HCT116 (cell line): ENCODE measurements at regions not wholly inside any gene's neighbourhood (a gene's known extent, or its start where the extent isn't known, plus 50 kb on each side); places are given as distances from the start of the nearest gene placed in this dataset.

Source experiments
- EGR1 ChIP-seq: IDR thresholded peaks from 2 replicates; pipeline ENCODE4 v1.6.1; 2012; ENCODE audit warnings: low read depth
- EZH2 ChIP-seq: fragments of 200-600 bp; sonication (generic); IDR thresholded peaks from 2 replicates; pipeline ENCODE4 v1.6.1; 2017; ENCODE audit warnings: antibody characterized with exemption, mixed run types
- FOSL1 ChIP-seq: IDR thresholded peaks from 2 replicates; pipeline ENCODE4 v1.6.1; 2012; ENCODE audit warnings: low read depth
- POLR2AphosphoS5 ChIP-seq: IDR thresholded peaks from 2 replicates; pipeline ENCODE4 v1.6.1; 2011; ENCODE audit warnings: mild to moderate bottlenecking, low read depth, low read length, moderate library complexity
- SP1 ChIP-seq: IDR thresholded peaks from 2 replicates; pipeline ENCODE4 v1.6.1; 2012; ENCODE audit warnings: low read depth
- TCF7L2 ChIP-seq: IDR thresholded peaks from 2 replicates; pipeline ENCODE4 v1.7.0; 2011; ENCODE audit warnings: borderline replicate concordance, inconsistent platforms; ENCODE audit not compliant: insufficient read depth, insufficient read length; ENCODE audit errors: extremely low read depth
- ZBTB33 ChIP-seq: IDR thresholded peaks from 2 replicates; pipeline ENCODE4 v1.6.1; 2011; ENCODE audit warnings: mild to moderate bottlenecking, low read length, moderate library complexity; ENCODE audit not compliant: insufficient replicate concordance; ENCODE audit errors: extremely low read depth
- ZNF274 ChIP-seq: fragments of 200-500 bp; sonication (Bioruptor generic); IDR thresholded peaks from 2 replicates; pipeline ENCODE4 v1.6.1; 2014; ENCODE audit warnings: mild to moderate bottlenecking, low read depth, low read length, inconsistent platforms
- TF ChIP-seq, protein P1 (sequence below): IDR thresholded peaks from 2 replicates; pipeline ENCODE4 v1.6.1; 2012; ENCODE audit warnings: low read depth

- TF ChIP-seq, protein P1, sequence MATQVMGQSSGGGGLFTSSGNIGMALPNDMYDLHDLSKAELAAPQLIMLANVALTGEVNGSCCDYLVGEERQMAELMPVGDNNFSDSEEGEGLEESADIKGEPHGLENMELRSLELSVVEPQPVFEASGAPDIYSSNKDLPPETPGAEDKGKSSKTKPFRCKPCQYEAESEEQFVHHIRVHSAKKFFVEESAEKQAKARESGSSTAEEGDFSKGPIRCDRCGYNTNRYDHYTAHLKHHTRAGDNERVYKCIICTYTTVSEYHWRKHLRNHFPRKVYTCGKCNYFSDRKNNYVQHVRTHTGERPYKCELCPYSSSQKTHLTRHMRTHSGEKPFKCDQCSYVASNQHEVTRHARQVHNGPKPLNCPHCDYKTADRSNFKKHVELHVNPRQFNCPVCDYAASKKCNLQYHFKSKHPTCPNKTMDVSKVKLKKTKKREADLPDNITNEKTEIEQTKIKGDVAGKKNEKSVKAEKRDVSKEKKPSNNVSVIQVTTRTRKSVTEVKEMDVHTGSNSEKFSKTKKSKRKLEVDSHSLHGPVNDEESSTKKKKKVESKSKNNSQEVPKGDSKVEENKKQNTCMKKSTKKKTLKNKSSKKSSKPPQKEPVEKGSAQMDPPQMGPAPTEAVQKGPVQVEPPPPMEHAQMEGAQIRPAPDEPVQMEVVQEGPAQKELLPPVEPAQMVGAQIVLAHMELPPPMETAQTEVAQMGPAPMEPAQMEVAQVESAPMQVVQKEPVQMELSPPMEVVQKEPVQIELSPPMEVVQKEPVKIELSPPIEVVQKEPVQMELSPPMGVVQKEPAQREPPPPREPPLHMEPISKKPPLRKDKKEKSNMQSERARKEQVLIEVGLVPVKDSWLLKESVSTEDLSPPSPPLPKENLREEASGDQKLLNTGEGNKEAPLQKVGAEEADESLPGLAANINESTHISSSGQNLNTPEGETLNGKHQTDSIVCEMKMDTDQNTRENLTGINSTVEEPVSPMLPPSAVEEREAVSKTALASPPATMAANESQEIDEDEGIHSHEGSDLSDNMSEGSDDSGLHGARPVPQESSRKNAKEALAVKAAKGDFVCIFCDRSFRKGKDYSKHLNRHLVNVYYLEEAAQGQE: no peak
- TF ChIP-seq TCF7L2: no peak
- TF ChIP-seq FOSL1: no peak
- no peak for TF ChIP-seq EZH2
- no peak for TF ChIP-seq POLR2AphosphoS5
- TF ChIP-seq EGR1: no peak
- TF ChIP-seq ZBTB33: no peak
- no peak for TF ChIP-seq ZNF274
- TF ChIP-seq SP1: no peak
These were observed 354.6 kb upstream of the ROPN1 start (continued) for GRCh38 chr3:124346487-124346886.
